H1 (cell line): ENCODE measurements at regions not wholly inside any gene's neighbourhood (a gene's known extent, or its start where the extent isn't known, plus 50 kb on each side); places are given as distances from the start of the nearest gene placed in this dataset.

ENCODE experiments used
- CREB1 ChIP-seq: IDR thresholded peaks from 2 replicates; pipeline ENCODE4 v1.6.1; 2012; ENCODE audit warnings: inconsistent platforms
- PHF8 ChIP-seq: fragments of 200-600 bp; sonication (generic); conservative IDR thresholded peaks from 2 replicates; pipeline ENCODE4 v1.7.1; 2012; ENCODE audit warnings: low read depth, mild to moderate bottlenecking, inconsistent platforms, low read length, moderate library complexity
- SP1 ChIP-seq: IDR thresholded peaks from 2 replicates; pipeline ENCODE4 v1.6.1; 2011; ENCODE audit warnings: low read depth, low read length
- YY1 ChIP-seq: IDR thresholded peaks from 2 replicates; pipeline ENCODE4 v1.6.1; 2011; ENCODE audit warnings: low read depth, mild to moderate bottlenecking, low read length
- TF ChIP-seq, protein P1 (sequence below): IDR thresholded peaks from 2 replicates; pipeline ENCODE4 v1.6.1; 2011; ENCODE audit warnings: low read length, improper control_type of control experiment

DNA sequence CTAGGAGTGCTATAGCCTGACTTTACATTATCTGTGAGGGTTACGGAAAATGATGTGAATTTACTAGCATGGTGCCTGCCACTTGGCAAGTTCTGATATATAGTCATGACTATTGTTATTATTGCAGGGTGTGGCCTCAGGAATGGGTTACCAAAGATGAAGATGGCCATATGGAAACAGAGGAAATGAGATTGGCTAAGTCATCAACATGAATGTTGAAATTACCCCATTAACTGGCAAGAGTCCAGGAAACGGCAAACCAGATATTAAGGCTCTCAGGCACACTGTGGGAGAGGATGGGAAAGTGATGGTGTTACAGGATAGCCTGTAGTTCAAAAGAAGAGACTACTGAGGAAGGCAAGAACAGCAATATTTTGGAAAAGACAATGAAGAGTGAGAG lies 183.3 kb downstream of the KCNRG start (continued):
- TF ChIP-seq YY1 (no peak), SP1 (no peak), CREB1 (no peak), PHF8 (no peak)
- TF ChIP-seq, protein P1, sequence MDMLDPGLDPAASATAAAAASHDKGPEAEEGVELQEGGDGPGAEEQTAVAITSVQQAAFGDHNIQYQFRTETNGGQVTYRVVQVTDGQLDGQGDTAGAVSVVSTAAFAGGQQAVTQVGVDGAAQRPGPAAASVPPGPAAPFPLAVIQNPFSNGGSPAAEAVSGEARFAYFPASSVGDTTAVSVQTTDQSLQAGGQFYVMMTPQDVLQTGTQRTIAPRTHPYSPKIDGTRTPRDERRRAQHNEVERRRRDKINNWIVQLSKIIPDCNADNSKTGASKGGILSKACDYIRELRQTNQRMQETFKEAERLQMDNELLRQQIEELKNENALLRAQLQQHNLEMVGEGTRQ: no peak
